Activated gamma-delta T cell treated with Interleukin-2 at 50 U/mL for 16 hours (primary cell): ENCODE measurements at regions not wholly inside any gene's neighbourhood (a gene's known extent, or its start where the extent isn't known, plus 50 kb on each side); places are given as distances from the start of the nearest gene placed in this dataset.
"Not testable (repeated sequence)": the region's sequence is repeated elsewhere in the genome, so short reads cannot be mapped to it uniquely, and the experiment has no call there.

Experiments
- DNase-seq: peaks from one replicate; pipeline ENCODE4 v3.0.0-alpha.2; 2020

GRCh38 chr6:140554421-140554820 lies 1180.0 kb upstream of the CITED2 start:
- no peak for DNase-seq

GRCh38 chr6:140548366-140548765 lies 1173.9 kb upstream of the CITED2 start:
- no peak for DNase-seq

GRCh38 chr6:140546640-140547039 lies 1172.2 kb upstream of the CITED2 start:
- DNase-seq: no peak

- DNase-seq: no peak
Measured at GRCh38 chr6:140544431-140544830, 1170.0 kb upstream of the CITED2 start.

- no peak for DNase-seq
Measured at GRCh38 chr6:140542863-140543262, 1168.4 kb upstream of the CITED2 start.

- no peak for DNase-seq
Measured at GRCh38 chr6:140541288-140541687, 1166.8 kb upstream of the CITED2 start.

GRCh38 chr6:140540743-140541142 lies 1166.3 kb upstream of the CITED2 start:
- no peak for DNase-seq

GRCh38 chr6:140538926-140539325 lies 1164.5 kb upstream of the CITED2 start:
- no peak for DNase-seq

- DNase-seq: no peak
Measured at GRCh38 chr6:140537834-140538705, 1163.6 kb upstream of the CITED2 start.

GRCh38 chr6:140537211-140537610 lies 1162.8 kb upstream of the CITED2 start:
- DNase-seq: no peak

GRCh38 chr6:140535511-140535910 lies 1161.1 kb upstream of the CITED2 start:
- no peak for DNase-seq

GRCh38 chr6:140533526-140533925 lies 1159.1 kb upstream of the CITED2 start:
- DNase-seq: no peak

- no peak for DNase-seq
Measured at GRCh38 chr6:140504776-140505175, 1130.3 kb upstream of the CITED2 start.

- no peak for DNase-seq
Measured at GRCh38 chr6:140500849-140501248, 1126.4 kb upstream of the CITED2 start.

GRCh38 chr6:140499607-140500006 lies 1125.2 kb upstream of the CITED2 start:
- no peak for DNase-seq

- DNase-seq: no peak
Measured at GRCh38 chr6:140494321-140495108, 1120.1 kb upstream of the CITED2 start.

- DNase-seq: not testable (repeated sequence)
Measured at GRCh38 chr6:140493470-140493869, 1119.0 kb upstream of the CITED2 start.

GRCh38 chr6:140490081-140490480 lies 1115.6 kb upstream of the CITED2 start:
- DNase-seq: no peak

- no peak for DNase-seq
Measured at GRCh38 chr6:140487586-140487985, 1113.1 kb upstream of the CITED2 start.

- no peak for DNase-seq
Measured at GRCh38 chr6:140486450-140487361, 1112.3 kb upstream of the CITED2 start.

- no peak for DNase-seq
Measured at GRCh38 chr6:140485740-140486449, 1111.4 kb upstream of the CITED2 start.

- DNase-seq: no peak
Measured at GRCh38 chr6:140480852-140481251, 1106.4 kb upstream of the CITED2 start.
